ENCODE measurements at regions not wholly inside any gene's neighbourhood (a gene's known extent, or its start where the extent isn't known, plus 50 kb on each side); places are given as distances from the start of the nearest gene placed in this dataset.

DNA sequence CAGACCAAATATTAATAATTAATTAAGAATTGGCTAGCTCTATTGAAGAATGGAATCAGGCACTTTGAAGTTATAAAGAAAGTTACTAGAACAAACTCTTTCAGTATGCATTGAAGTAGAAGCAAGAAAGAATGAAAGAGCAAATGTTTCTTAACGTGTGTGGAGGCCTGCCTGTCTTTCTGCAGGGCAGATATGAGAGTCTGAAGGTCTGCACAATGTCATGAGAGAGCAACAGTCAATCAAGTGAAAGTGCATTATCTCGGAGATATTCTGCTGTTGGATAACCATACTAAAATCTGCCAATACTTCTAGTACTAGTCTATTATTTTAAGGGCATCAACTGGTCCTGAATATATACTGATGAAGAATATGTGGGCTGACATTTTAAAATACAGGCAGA lies 1270.8 kb downstream of the ZPLD1 start:
- ATAC-seq = no peak

GRCh38 chr3:103706671-103707070 lies 1271.9 kb downstream of the ZPLD1 start:
- ATAC-seq (no peak), DNase-seq (ENCODE audit: low spot score) (no peak)

More for the DNA sequence above, 1270.8 kb downstream of the ZPLD1 start:
- no peak for DNase-seq (ENCODE audit: low spot score)

- no peak for ATAC-seq
- DNase-seq (ENCODE audit: low spot score) = no peak
These were observed 1276.9 kb downstream of the ZPLD1 start for GRCh38 chr3:103711670-103712069.

DNA sequence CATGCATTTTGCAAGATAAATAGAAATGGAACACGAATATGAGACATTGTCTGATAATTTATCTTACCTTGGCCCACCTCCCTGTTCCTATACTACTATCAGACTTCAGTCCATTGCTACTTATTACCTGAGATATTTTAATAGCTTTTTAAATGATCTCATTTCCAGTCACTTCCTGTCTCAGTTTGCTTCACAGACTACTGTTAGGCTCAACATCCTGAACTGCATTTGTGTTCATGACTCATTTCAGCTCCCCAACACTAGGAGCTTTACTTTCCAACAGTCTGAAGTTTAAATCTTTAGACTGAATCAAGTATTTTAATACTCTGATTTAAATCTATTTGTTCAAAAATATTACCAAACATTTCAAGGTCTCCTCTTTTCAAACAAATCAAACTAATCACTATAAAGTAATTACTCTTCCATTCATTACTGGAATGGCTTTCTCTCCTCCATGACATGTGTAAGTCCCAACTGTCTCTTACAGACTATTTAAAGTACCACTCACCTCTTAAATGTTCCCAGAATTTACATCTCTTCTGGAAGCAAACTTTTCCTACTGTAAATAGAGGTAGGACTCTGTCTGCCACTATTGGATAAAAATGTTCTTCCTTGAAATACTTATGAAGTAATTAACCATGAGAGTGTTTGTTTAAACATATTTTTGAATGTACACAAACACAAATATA lies 1277.6 kb downstream of the ZPLD1 start:
- DNase-seq (ENCODE audit: low spot score) (no peak), ATAC-seq (no peak)

DNA sequence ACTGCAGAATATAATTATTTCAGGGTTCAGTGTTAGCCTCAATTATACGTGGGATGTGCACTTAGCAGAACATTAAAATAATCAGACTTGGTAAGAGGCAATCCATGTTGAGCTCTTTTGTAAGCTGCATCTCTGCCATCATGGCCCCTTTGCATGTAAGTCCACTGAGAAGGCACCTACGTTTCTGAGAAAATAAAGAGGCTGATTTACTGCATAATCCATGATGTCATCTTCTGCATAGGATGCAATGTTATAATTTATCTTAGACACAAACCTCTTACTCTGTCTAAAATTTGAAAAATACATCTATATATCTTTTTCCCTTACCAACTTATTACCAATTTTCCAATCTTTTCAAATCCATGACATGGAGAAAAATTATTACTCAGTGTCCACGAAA lies 1294.7 kb downstream of the ZPLD1 start:
- DNase-seq (ENCODE audit: low spot score) (no peak), ATAC-seq (no peak)

DNA sequence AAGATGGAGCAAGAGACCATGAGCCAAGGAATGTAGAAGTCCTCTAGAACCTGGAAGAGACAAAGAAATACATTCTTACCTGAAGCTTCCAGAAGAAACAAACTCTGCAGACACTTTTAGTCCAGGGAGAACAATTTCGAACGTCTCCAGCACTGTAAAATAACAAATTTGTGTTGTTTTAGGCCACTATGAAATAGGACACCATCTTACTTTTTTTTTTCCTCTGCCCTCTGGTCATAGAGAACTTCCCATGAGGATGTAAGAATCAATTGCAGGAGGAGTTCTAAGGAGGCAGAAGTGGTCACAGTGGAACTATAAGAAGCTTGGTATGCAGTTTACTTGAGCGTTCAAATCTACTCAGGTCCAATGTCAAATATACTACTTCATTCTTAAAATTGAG lies 1295.9 kb downstream of the ZPLD1 start:
- ATAC-seq (no peak), DNase-seq (ENCODE audit: low spot score) (no peak)

GRCh38 chr3:103752986-103753385 lies 1318.2 kb downstream of the ZPLD1 start:
- DNase-seq (ENCODE audit: low spot score) = no peak
- no peak for ATAC-seq

- no peak for DNase-seq (ENCODE audit: low spot score)
These were observed 1332.8 kb downstream of the ZPLD1 start for GRCh38 chr3:103767635-103768034.

GRCh38 chr3:103785017-103785416 lies 1350.2 kb downstream of the ZPLD1 start:
- DNase-seq (ENCODE audit: low spot score) (no peak), ATAC-seq (no peak)

More at GRCh38 chr3:103767635-103768034, 1332.8 kb downstream of the ZPLD1 start:
- ATAC-seq = no peak

DNA sequence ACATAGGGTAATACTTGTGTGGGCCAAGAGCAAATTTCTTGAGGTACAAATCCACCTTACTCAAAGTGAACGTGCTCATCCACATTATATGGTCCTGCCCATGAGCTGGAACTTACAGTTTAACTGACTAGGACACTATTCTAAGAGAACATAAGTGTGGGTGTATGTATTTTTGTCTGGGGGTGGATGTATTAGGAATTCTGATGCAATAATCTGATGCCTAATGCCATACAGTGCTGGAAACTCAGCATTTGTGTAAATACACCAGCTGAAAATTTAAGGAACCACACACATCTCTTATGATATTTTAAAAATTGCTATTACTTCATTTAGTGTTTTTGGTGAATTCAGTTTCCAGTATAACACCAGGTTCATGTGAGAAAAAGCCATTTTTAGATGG lies 1350.7 kb downstream of the ZPLD1 start:
- no peak for DNase-seq (ENCODE audit: low spot score)
- ATAC-seq = no peak

GRCh38 chr3:103786296-103786695 lies 1351.5 kb downstream of the ZPLD1 start:
- DNase-seq (ENCODE audit: low spot score) (no peak), ATAC-seq (no peak)

- no peak for ATAC-seq
- DNase-seq (ENCODE audit: low spot score) = no peak
These were observed 1352.5 kb downstream of the ZPLD1 start for GRCh38 chr3:103787164-103787871.

- ATAC-seq (no peak), DNase-seq (ENCODE audit: low spot score) (no peak)
These were observed 1353.1 kb downstream of the ZPLD1 start for GRCh38 chr3:103787879-103788278.

- no peak for DNase-seq (ENCODE audit: low spot score)
- no peak for ATAC-seq
These were observed 1357.1 kb downstream of the ZPLD1 start for GRCh38 chr3:103791786-103792515.

- ATAC-seq (no peak), DNase-seq (ENCODE audit: low spot score) (no peak)
These were observed 1359.8 kb downstream of the ZPLD1 start for GRCh38 chr3:103794656-103795055.

GRCh38 chr3:103796068-103796467 lies 1361.3 kb downstream of the ZPLD1 start:
- DNase-seq (ENCODE audit: low spot score) (no peak), ATAC-seq (no peak)

DNA sequence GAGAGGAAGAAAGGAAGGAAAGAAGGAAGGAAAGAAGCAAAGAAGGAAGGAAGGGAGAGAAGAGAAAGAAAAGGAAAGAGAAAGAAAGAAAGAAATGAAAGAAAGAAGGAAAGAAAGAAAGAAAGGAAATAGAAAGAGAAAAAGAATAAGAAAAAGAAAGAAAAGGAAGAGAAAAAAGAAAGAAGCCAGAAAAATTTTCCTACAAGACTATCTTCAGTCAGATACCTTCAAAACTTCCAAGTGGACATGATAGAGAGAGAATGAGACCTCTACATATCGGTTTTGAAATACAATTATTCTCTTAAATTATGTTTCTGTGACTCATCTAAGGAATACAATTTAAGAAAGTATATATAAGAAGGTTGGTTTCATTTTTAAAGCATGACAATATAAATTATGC lies 1369.0 kb downstream of the ZPLD1 start:
- no peak for DNase-seq (ENCODE audit: low spot score)
- no peak for ATAC-seq

- no peak for ATAC-seq
These were observed 1375.4 kb downstream of the ZPLD1 start for GRCh38 chr3:103810167-103810566.

DNA sequence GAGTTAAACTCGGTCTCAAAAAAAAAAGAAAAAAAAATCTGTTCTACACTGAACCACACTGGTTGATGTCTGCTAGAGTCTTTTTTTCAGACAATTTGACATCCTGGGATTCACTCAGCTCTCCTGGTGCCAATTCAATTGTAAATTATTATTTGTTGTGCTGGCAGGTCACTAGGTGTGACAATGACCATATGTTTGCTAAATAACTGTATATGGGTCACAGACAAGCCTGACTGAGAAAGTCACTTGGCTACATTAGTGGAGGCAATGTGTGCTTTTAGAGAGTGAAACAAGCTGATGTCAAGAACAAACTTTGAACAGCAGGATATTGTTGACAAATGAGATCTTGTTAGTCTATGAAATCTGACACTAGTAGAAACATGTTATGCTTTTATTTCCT lies 1379.1 kb downstream of the ZPLD1 start:
- no peak for ATAC-seq

More at GRCh38 chr3:103810167-103810566, 1375.4 kb downstream of the ZPLD1 start:
- DNase-seq (ENCODE audit: low spot score) = no peak

DNA sequence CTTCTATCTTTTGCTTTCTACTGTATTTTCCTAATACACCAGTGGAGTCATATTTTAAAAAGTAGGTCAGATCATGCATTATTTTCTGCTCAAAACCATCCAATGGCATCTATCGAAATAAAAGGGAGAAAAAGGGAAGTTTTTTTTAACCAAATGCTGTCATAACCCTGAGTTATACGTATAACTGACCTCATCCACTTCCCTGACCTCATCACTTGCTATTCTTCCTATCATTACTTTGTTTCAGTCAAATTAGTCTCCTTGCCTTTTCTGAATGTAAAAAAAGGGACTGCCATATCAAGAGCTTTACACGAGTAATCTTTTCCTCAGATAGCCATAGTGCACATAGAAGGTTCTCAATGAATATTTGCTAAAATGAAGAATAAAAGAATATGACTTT lies 1383.6 kb downstream of the ZPLD1 start:
- no peak for DNase-seq (ENCODE audit: low spot score)
- no peak for ATAC-seq

More for the DNA sequence above, 1379.1 kb downstream of the ZPLD1 start:
- DNase-seq (ENCODE audit: low spot score) = no peak

GRCh38 chr3:103818800-103819199 lies 1384.0 kb downstream of the ZPLD1 start:
- ATAC-seq (no peak), DNase-seq (ENCODE audit: low spot score) (no peak)

- ATAC-seq (no peak), DNase-seq (ENCODE audit: low spot score) (no peak)
These were observed 1390.8 kb downstream of the ZPLD1 start for GRCh38 chr3:103825586-103825985.

Measured in left lobe of liver (tissue), 2 donors.